ENCODE measurements at regions not wholly inside any gene's neighbourhood (a gene's known extent, or its start where the extent isn't known, plus 50 kb on each side); places are given as distances from the start of the nearest gene placed in this dataset.

DNA sequence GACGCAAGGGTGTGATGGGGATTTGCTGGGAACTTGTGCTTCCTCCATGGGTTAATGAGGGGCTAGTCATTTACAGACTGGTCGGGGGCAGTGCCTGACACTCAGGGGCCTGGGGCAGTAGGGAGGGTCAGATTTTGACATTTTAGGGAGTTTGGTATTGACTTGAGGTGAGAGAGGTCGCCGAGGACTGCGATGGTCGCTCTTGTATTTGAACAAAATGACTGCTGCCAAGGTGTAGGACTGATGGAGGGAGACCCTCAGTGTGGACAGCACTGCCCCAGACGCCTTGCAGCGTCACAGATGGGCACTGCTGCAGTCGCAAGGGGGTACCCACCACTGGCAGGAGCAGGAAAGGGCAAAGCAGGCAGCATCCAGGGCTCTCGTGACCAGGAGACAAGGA lies 182.9 kb downstream of the RTP5 start:
- H2BK120ac ChIP-seq (ENCODE audit: low read depth, low read length, poor library complexity, severe bottlenecking): no peak overlapping the region
- H2BK12ac ChIP-seq (ENCODE audit: insufficient read length, low read depth, low read length): no peak overlapping the region
- no peak overlapping the region for H4K91ac ChIP-seq (ENCODE audit: insufficient read length, low read depth, low read length)
- H3K79me2 ChIP-seq (ENCODE audit: insufficient read depth, low read length): no peaks in the 10 kb centered on the region
- H2BK20ac ChIP-seq (ENCODE audit: low read depth, low read length, poor library complexity, severe bottlenecking): no peak overlapping the region
- H3K79me1 ChIP-seq (ENCODE audit: insufficient read depth, low read depth, low read length, poor library complexity, severe bottlenecking): no peaks in the 10 kb centered on the region
- no peak overlapping the region for H2BK15ac ChIP-seq (ENCODE audit: low read depth, low read length)
- Mint-ChIP-seq H3K27me3 (ENCODE audit: low read depth) (peaks cover 100% of the 10 kb centered on the region), H3K36me3 (ENCODE audit: insufficient read depth in 1 of 3, low read depth in 3 of 3) (peaks cover 0 to 6% (median 0%) of the 10 kb centered on the region in 3 experiments; a peak in 2 of 7 replicates), H3K9me3 (peaks cover 8 to 10% of the 10 kb centered on the region in 2 experiments; a peak in 4 of 5 replicates), H3K4me1 (peaks cover 0 to 2% of the 10 kb centered on the region in 2 experiments; a peak in 1 of 4 replicates), H3K27ac (no peak overlapping the region), H3K4me3 (no peak overlapping the region)
- no peak overlapping the region for H4K8ac ChIP-seq (replicated peaks; ENCODE audit: insufficient read length, low read depth, low read length)
- H3K56ac ChIP-seq (ENCODE audit: insufficient read length, low read depth, low read length): no peak overlapping the region
- no CpG with 5 or more reads among the region's 10 CpGs for WGBS (ENCODE audit: extremely low coverage, insufficient read length, low lambda C conversion rate)
- no peak overlapping the region for H4K5ac ChIP-seq (ENCODE audit: insufficient read length, low read depth, low read length)
- no peak overlapping the region; the same call in 1 of the 2 replicates for H3K14ac ChIP-seq (ENCODE audit: insufficient read depth, low read length)
- no peaks in the 10 kb centered on the region for H4K20me1 ChIP-seq (ENCODE audit: control insufficient read depth, insufficient read depth, insufficient read length)
- no peak overlapping the region for H3K4ac ChIP-seq (ENCODE audit: low read depth, low read length)
- H3K4me1 ChIP-seq (ENCODE audit: insufficient read depth, low read length): no peaks in the 10 kb centered on the region
- no peak overlapping the region for H3K4me2 ChIP-seq (ENCODE audit: insufficient read depth, insufficient read length, low read length)
- H3K23ac ChIP-seq (ENCODE audit: insufficient read length, low read depth, low read length): no peak overlapping the region
- H2AK5ac ChIP-seq (ENCODE audit: insufficient read length, low read length): no peak overlapping the region
- TF ChIP-seq, protein P1, sequence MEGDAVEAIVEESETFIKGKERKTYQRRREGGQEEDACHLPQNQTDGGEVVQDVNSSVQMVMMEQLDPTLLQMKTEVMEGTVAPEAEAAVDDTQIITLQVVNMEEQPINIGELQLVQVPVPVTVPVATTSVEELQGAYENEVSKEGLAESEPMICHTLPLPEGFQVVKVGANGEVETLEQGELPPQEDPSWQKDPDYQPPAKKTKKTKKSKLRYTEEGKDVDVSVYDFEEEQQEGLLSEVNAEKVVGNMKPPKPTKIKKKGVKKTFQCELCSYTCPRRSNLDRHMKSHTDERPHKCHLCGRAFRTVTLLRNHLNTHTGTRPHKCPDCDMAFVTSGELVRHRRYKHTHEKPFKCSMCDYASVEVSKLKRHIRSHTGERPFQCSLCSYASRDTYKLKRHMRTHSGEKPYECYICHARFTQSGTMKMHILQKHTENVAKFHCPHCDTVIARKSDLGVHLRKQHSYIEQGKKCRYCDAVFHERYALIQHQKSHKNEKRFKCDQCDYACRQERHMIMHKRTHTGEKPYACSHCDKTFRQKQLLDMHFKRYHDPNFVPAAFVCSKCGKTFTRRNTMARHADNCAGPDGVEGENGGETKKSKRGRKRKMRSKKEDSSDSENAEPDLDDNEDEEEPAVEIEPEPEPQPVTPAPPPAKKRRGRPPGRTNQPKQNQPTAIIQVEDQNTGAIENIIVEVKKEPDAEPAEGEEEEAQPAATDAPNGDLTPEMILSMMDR (conservative IDR thresholded peaks at IDR 0.05): no peak
- H3K9ac ChIP-seq (ENCODE audit: extremely low read depth, insufficient read length, low read length): no peak overlapping the region
- no peak overlapping the region for H3K18ac ChIP-seq (ENCODE audit: insufficient read length, low read depth, low read length)
- peak; percentile 11 for DNase-seq
- no peak overlapping the region for H2BK5ac ChIP-seq (ENCODE audit: insufficient read length, low read length)
- H3K27ac ChIP-seq (ENCODE audit: insufficient read length, low read depth, low read length): no peak overlapping the region
- no peaks in the 10 kb centered on the region for H3K23me2 ChIP-seq (ENCODE audit: insufficient read length, low read depth, low read length, poor library complexity, severe bottlenecking)
- H3K9me3 ChIP-seq (ENCODE audit: control insufficient read depth, low read depth, low read length): no peaks in the 10 kb centered on the region
- no peak overlapping the region for H2AFZ ChIP-seq (ENCODE audit: low read length)
- H3T11ph ChIP-seq (ENCODE audit: low read length): no peak overlapping the region
- H3K27me3 ChIP-seq (ENCODE audit: insufficient read depth, low read length): peaks cover 15% of the 10 kb centered on the region; the same call in 1 of the 2 replicates
